ENCODE measurements at regions not wholly inside any gene's neighbourhood (a gene's known extent, or its start where the extent isn't known, plus 50 kb on each side); places are given as distances from the start of the nearest gene placed in this dataset.

DNA sequence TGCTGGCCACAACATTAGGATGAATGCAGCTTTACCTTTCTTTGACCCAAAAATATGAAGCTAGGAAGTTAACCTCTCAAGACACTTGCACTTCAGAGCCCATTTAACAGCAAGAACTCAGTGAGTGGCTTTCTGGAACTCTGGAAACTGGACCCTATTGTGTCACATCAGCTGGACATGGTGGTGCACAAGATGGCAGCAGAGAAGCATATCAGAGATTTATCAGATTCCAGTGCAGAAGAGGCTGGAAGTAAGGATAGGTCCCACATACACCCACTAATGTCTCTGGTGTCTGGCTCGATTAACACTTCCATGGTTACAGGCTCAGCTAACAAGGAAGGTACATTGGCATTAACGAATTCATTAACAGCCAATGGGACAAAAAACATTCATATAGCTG is 72.2 kb upstream of the CDY2B start:
- TF ChIP-seq, protein P1, sequence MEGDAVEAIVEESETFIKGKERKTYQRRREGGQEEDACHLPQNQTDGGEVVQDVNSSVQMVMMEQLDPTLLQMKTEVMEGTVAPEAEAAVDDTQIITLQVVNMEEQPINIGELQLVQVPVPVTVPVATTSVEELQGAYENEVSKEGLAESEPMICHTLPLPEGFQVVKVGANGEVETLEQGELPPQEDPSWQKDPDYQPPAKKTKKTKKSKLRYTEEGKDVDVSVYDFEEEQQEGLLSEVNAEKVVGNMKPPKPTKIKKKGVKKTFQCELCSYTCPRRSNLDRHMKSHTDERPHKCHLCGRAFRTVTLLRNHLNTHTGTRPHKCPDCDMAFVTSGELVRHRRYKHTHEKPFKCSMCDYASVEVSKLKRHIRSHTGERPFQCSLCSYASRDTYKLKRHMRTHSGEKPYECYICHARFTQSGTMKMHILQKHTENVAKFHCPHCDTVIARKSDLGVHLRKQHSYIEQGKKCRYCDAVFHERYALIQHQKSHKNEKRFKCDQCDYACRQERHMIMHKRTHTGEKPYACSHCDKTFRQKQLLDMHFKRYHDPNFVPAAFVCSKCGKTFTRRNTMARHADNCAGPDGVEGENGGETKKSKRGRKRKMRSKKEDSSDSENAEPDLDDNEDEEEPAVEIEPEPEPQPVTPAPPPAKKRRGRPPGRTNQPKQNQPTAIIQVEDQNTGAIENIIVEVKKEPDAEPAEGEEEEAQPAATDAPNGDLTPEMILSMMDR (IDR thresholded peaks at IDR 0.05) = peak; percentile 8; the same call in 1 of the 2 replicates
